HEK293 (cell line): ENCODE measurements at regions not wholly inside any gene's neighbourhood (a gene's known extent, or its start where the extent isn't known, plus 50 kb on each side); places are given as distances from the start of the nearest gene placed in this dataset.

Source experiments
- CTCF ChIA-PET: fragments of 350-600 bp; formaldehyde crosslinking; extraction: SDS; loops from one replicate; lab custom pipeline; 2021; ENCODE audit warnings: antibody characterized with exemption; lab: Yijun Ruan, JAX
- POLR2A ChIA-PET: fragments of 300-600 bp; formaldehyde crosslinking; extraction: SDS; loops from one replicate; lab custom pipeline; 2020; ENCODE audit warnings: antibody characterized with exemption, inconsistent platforms; lab: Yijun Ruan, JAX
- H3K27ac ChIP-seq: fragments of 200-500 bp; sonication (Bioruptor generic); 2 replicates; pipeline ENCODE4 v1.5.1; 2014; ENCODE audit warnings: low read depth, low read length, control low read depth, inconsistent platforms; ENCODE audit errors: extremely low read depth
- H3K36me3 ChIP-seq, 2 experiments: fragments of 200-500 bp in 1 of 2; sonication (Bioruptor generic) in 1 of 2; 1 replicate in 1 of 2; 2 replicates in 1 of 2; pipeline ENCODE4 v1.5.1; 2014 to 2017; ENCODE audit warnings: inconsistent platforms in 2 of 2, low read length in 2 of 2; ENCODE audit not compliant: control insufficient read depth in 2 of 2, insufficient read depth in 1 of 2
- H3K4me1 ChIP-seq: fragments of 200-500 bp; sonication (Bioruptor generic); 2 replicates; pipeline ENCODE4 v1.5.1; 2014; ENCODE audit warnings: mild to moderate bottlenecking, low read length, inconsistent platforms; ENCODE audit not compliant: control insufficient read depth, insufficient read depth
- H3K4me3 ChIP-seq: 2 replicates; pipeline ENCODE4 v1.5.1; 2011; ENCODE audit warnings: low read depth, mild to moderate bottlenecking, control low read depth, low read length, moderate library complexity
- H3K9me3 ChIP-seq: fragments of 200-500 bp; sonication (Bioruptor generic); 2 replicates; pipeline ENCODE4 v1.5.1; 2014; ENCODE audit warnings: low read depth, low read length, inconsistent platforms; ENCODE audit not compliant: control insufficient read depth, insufficient read depth
- BCL6B ChIP-seq: fragments of 450-650 bp; formaldehyde crosslinking; IDR thresholded peaks from 2 replicates; pipeline ENCODE4 v1.5.1; 2017; ENCODE audit warnings: missing biosample characterization, missing genetic modification characterization
- PATZ1 ChIP-seq: fragments of 450-650 bp; formaldehyde crosslinking; IDR thresholded peaks from 2 replicates; pipeline ENCODE4 v1.5.1; 2016; ENCODE audit warnings: missing biosample characterization, missing genetic modification characterization
- REPIN1 ChIP-seq: fragments of 450-650 bp; formaldehyde crosslinking; IDR thresholded peaks from 2 replicates; pipeline ENCODE4 v1.5.1; 2017; ENCODE audit warnings: missing biosample characterization, missing genetic modification characterization, low read depth
- ZFP37 ChIP-seq: fragments of 450-650 bp; formaldehyde crosslinking; IDR thresholded peaks from 2 replicates; pipeline ENCODE4 v1.5.1; 2016; ENCODE audit warnings: missing biosample characterization, missing genetic modification characterization
- ZFP41 ChIP-seq: fragments of 450-650 bp; formaldehyde crosslinking; IDR thresholded peaks from 2 replicates; pipeline ENCODE4 v1.5.1; 2016; ENCODE audit warnings: missing biosample characterization, missing genetic modification characterization, borderline replicate concordance
- ZNF114 ChIP-seq: fragments of 450-650 bp; formaldehyde crosslinking; IDR thresholded peaks from 2 replicates; pipeline ENCODE4 v1.5.0; 2017; ENCODE audit warnings: missing biosample characterization, missing genetic modification characterization
- ZNF138 ChIP-seq: fragments of 450-650 bp; formaldehyde crosslinking; IDR thresholded peaks from 2 replicates; pipeline ENCODE4 v1.5.1; 2016; ENCODE audit warnings: missing biosample characterization, missing genetic modification characterization, borderline replicate concordance
- ZNF157 ChIP-seq: fragments of 450-650 bp; formaldehyde crosslinking; IDR thresholded peaks from 2 replicates; pipeline ENCODE4 v1.5.1; 2016; ENCODE audit warnings: missing biosample characterization, missing genetic modification characterization
- ZNF16 ChIP-seq: fragments of 450-650 bp; formaldehyde crosslinking; IDR thresholded peaks from 2 replicates; pipeline ENCODE4 v1.5.1; 2016; ENCODE audit warnings: low read depth, missing biosample characterization, missing genetic modification characterization
- ZNF2 ChIP-seq: fragments of 450-650 bp; formaldehyde crosslinking; IDR thresholded peaks from 2 replicates; pipeline ENCODE4 v1.5.1; 2016; ENCODE audit warnings: missing biosample characterization, missing genetic modification characterization
- ZNF280D ChIP-seq: fragments of 450-650 bp; formaldehyde crosslinking; IDR thresholded peaks from 2 replicates; pipeline ENCODE4 v1.5.1; 2016; ENCODE audit warnings: missing biosample characterization, missing genetic modification characterization
- ZNF302 ChIP-seq: fragments of 450-650 bp; formaldehyde crosslinking; IDR thresholded peaks from 2 replicates; pipeline ENCODE4 v1.5.1; 2016; ENCODE audit warnings: missing biosample characterization, missing genetic modification characterization, low read depth
- ZNF335 ChIP-seq: fragments of 450-650 bp; formaldehyde crosslinking; conservative IDR thresholded peaks from 2 replicates; pipeline ENCODE4 v1.5.1; 2016; ENCODE audit warnings: missing biosample characterization, missing genetic modification characterization
- ZNF561 ChIP-seq: fragments of 450-650 bp; IDR thresholded peaks from 2 replicates; pipeline ENCODE4 v1.5.1; 2018; ENCODE audit warnings: missing biosample characterization, missing genetic modification characterization, borderline replicate concordance
- ZNF580 ChIP-seq: fragments of 450-650 bp; formaldehyde crosslinking; IDR thresholded peaks from 2 replicates; pipeline ENCODE4 v1.5.1; 2016; ENCODE audit warnings: missing biosample characterization, missing genetic modification characterization
- ZNF660 ChIP-seq: fragments of 450-650 bp; IDR thresholded peaks from 2 replicates; pipeline ENCODE4 v1.5.1; 2018; ENCODE audit warnings: missing biosample characterization, mild to moderate bottlenecking, missing genetic modification characterization
- ZNF664 ChIP-seq: fragments of 450-650 bp; formaldehyde crosslinking; IDR thresholded peaks from 2 replicates; pipeline ENCODE4 v1.5.1; 2016; ENCODE audit warnings: missing biosample characterization, missing genetic modification characterization
- ZNF704 ChIP-seq: fragments of 450-650 bp; formaldehyde crosslinking; IDR thresholded peaks from 2 replicates; pipeline ENCODE4 v1.5.1; 2016; ENCODE audit warnings: missing biosample characterization, missing genetic modification characterization
- ZNF830 ChIP-seq: fragments of 450-650 bp; IDR thresholded peaks from 2 replicates; pipeline ENCODE4 v1.5.0; 2018; ENCODE audit warnings: missing biosample characterization, missing genetic modification characterization, low read depth, mild to moderate bottlenecking, moderate library complexity
- ZSCAN23 ChIP-seq: fragments of 450-650 bp; formaldehyde crosslinking; IDR thresholded peaks from 2 replicates; pipeline ENCODE4 v1.5.1; 2016; ENCODE audit warnings: missing biosample characterization, missing genetic modification characterization

- TF ChIP-seq PATZ1 (tag by site-specific recombination): no peak
These were observed 397.2 kb upstream of the MAP3K7 start (continued) for GRCh38 chr6:90984066-90984465.

GRCh38 chr6:90983462-90983861 lies 396.6 kb upstream of the MAP3K7 start:
- TF ChIP-seq ZNF580 (tag by site-specific recombination): no peak
- TF ChIP-seq ZNF830: no peak
- no peak for TF ChIP-seq ZFP41 (tag by site-specific recombination)
- no peak for TF ChIP-seq BCL6B (tag by site-specific recombination)
- no peak for TF ChIP-seq ZNF664 (tag by site-specific recombination)

GRCh38 chr6:90982581-90982980 lies 395.7 kb upstream of the MAP3K7 start:
- no peaks in the 10 kb centered on the region for H3K9me3 ChIP-seq
- ChIA-PET CTCF (interaction anchor here (1.4 kb wide), 1 partner anchor 42 kb away, joined by 4 read pairs; no protein-coding TSS in a partner anchor), POLR2A (no interaction called here)
- H3K4me1 ChIP-seq: no peaks in the 10 kb centered on the region
- no peaks in the 10 kb centered on the region for H3K36me3 ChIP-seq
- H3K27ac ChIP-seq: no peak overlapping the region
- no peak overlapping the region for H3K4me3 ChIP-seq
- TF ChIP-seq ZNF2 (no peak), ZNF138 (no peak), ZNF660 (tag by site-specific recombination) (no peak), REPIN1 (no peak), ZNF302 (tag by site-specific recombination) (no peak)
- TF ChIP-seq, all 188 proteins: peak for 0

More at GRCh38 chr6:90983462-90983861, 396.6 kb upstream of the MAP3K7 start:
- ChIA-PET POLR2A (no interaction called here), CTCF (interaction anchor here (0.6 to 1.3 kb wide), 3 partner anchors 9 to 373 kb away, joined by 3 read pairs; no protein-coding TSS in a partner anchor)
- Histone ChIP-seq H3K9me3 (no peaks in the 10 kb centered on the region), H3K4me1 (no peaks in the 10 kb centered on the region), H3K27ac (no peak overlapping the region), H3K36me3 (no peaks in the 10 kb centered on the region), H3K4me3 (no peak overlapping the region)

- ChIA-PET CTCF (interaction anchor here (0.6 to 1.4 kb wide), 3 partner anchors 30 to 1304 kb away, joined by 3 to 4 read pairs (median 3); no protein-coding TSS in a partner anchor), POLR2A (no interaction called here)
These were observed 395.2 kb upstream of the MAP3K7 start for GRCh38 chr6:90982051-90982450.

More at GRCh38 chr6:90982051-90982450, 395.2 kb upstream of the MAP3K7 start:
- Histone ChIP-seq H3K36me3 (no peaks in the 10 kb centered on the region), H3K27ac (no peak overlapping the region), H3K4me1 (no peaks in the 10 kb centered on the region), H3K9me3 (no peaks in the 10 kb centered on the region)
- TF ChIP-seq ZFP37 (tag by site-specific recombination) (no peak), ZNF16 (tag by site-specific recombination) (no peak), ZNF280D (tag by site-specific recombination) (no peak), ZNF157 (tag by site-specific recombination) (no peak), ZNF335 (no peak), ZNF704 (tag by site-specific recombination) (no peak), ZSCAN23 (tag by site-specific recombination) (no peak), ZNF561 (no peak), ZNF114 (tag by site-specific recombination) (no peak)
- TF ChIP-seq, all 188 proteins: peak for 0
- no peak overlapping the region for H3K4me3 ChIP-seq
